IPS-NIHi7 (cell line): ENCODE measurements at regions not wholly inside any gene's neighbourhood (a gene's known extent, or its start where the extent isn't known, plus 50 kb on each side); places are given as distances from the start of the nearest gene placed in this dataset.
"Not testable (repeated sequence)": the region's sequence is repeated elsewhere in the genome, so short reads cannot be mapped to it uniquely, and the experiment has no call there.

Experiments
- DNase-seq: peaks from one replicate; pipeline ENCODE4 v3.0.0; 2012; ENCODE audit warnings: mixed read lengths; ENCODE audit errors: extremely low spot score

DNA sequence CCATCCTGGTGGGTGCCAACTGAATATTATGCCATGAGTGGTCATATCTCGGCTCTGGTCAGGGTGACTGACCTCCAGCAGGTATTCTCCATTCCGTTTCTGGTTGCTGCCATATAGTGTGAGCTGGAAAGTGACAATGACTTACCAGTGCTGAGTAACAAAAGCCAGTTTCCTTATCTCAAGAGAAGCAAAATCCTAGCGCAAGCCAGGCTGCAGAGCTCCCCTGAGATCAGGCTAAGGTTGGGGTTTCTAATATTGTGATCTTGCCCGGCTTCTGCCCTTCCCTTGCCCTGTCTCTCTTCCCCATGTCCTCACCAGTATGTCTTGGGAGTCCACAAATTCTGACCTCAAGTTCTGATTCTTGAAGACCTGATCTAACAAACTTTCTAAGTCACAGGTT is 271.3 kb upstream of the SPTLC3 start:
- no peak for DNase-seq

GRCh38 chr20:12737900-12738299 is 270.9 kb upstream of the SPTLC3 start:
- DNase-seq: no peak

GRCh38 chr20:12740647-12741046 is 268.1 kb upstream of the SPTLC3 start:
- DNase-seq: no peak

DNA sequence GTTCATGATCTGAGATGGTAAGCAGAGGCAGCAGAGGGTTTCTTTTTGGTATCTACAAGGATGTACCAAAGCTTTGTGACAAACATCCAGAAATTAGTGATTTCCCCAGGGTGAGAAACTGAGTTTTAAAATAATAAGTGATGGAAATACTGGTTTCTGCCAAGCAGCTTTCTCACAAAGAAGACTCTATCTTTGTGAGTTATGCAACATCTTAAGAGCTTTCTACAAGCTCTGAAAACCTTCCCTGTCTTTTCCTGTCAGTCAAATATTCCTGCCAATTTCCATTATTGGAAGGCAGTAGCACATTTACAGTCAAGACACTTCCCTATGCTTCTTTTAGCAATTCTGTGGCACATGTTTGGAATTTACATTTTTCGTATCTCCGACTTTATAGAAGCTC is 264.7 kb upstream of the SPTLC3 start:
- no peak for DNase-seq

GRCh38 chr20:12748359-12748994 is 260.3 kb upstream of the SPTLC3 start:
- no peak for DNase-seq

DNA sequence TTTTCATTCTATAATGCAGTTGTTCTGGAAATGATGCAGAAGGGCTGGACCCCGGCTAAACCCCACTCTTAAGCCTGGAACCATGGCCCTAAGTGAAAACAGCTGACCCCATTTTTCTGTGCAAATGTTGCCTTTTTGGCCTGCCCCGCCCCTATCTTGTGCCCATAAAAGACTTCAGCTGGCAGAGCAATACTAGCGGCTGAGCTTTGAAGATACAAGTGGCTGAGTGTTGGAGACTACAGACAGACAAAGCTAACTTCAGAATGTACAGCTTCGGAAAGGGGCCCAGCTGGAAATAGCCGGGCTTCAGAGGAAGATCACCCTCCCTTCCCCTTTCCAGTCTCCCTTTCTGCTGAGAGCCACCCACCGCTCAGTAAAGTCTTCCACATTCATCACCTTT is 258.6 kb upstream of the SPTLC3 start:
- DNase-seq: no peak

- DNase-seq: not testable (repeated sequence)
These were observed 255.7 kb upstream of the SPTLC3 start for GRCh38 chr20:12752900-12753693.

DNA sequence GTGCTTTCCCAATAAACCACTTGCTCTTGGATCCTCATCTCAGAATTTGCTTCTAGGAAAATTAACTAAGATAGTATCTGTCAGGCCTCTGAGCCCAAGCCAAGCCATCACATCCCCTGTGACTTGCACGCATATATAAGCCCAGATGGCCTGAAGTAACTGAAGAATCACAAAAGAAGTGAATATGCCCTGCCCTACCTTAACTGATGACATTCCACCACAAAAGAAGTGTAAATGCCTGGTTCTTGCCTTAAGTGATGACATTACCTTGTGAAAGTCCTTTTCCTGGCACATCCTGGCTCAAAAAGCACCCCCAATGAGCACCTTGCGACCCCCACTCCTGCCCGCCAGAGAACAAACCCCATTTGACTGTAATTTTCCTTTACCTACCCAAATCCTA is 255.0 kb upstream of the SPTLC3 start:
- not testable (repeated sequence) for DNase-seq

DNA sequence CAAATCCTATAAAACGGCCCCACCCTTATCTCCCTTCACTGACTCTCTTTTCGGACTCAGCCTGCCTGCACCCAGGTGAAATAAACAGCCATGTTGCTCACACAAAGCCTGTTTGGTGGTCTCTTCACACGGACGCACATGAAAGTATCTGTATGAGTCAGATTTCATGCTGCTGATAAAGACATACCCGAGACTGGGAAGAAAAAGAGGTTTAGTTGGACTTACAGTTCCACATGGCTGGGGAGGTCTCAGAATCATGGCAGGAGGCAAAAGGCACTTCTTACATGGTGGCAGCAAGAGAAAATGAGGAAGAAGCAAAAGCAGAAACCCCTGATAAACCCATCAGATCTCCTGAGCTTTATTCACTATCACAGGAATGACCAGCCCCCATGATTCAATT is 249.3 kb upstream of the SPTLC3 start:
- DNase-seq: not testable (repeated sequence)

DNA sequence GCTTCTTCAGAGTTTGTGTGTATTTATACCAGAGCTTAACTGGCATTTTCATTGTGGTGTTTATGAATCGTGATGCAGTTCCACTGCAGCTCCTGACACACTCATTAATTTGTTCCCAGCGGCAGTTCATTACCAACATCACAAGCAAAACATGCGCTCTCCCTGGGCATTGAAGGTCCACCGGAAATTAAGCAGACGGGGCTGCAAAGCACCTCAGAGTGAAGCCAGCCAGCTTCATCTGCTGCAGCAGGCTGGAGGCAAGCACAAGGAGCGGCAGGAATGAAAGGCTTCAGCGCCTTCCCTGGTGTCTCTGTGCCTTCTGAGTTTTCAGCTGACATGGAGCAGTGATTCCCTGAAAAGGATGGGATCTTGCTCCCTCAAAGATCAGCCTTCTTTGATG is 246.0 kb upstream of the SPTLC3 start:
- no peak for DNase-seq

DNA sequence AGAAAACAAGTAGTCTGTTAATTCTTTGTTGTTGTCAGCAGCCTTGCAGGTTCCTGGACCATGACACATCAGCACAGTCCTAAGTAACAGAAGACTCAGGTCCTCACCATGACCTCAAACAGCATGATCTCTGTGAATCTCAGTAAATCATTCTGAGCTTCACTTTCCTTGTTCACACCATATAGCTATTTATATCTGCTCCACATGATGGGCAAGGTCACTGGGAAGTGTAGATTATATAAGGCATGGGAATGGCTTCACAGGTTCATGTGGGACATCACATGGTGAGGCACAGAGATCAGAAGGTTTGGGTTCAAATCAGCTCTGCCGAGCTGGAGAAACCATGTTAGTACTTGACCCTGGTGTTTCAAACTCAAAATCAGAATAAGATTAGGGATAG is 245.4 kb upstream of the SPTLC3 start:
- DNase-seq: no peak

- no peak for DNase-seq
These were observed 244.7 kb upstream of the SPTLC3 start for GRCh38 chr20:12764053-12764452.

- no peak for DNase-seq
These were observed 243.9 kb upstream of the SPTLC3 start for GRCh38 chr20:12764851-12765250.

- no peak for DNase-seq
These were observed 234.8 kb upstream of the SPTLC3 start for GRCh38 chr20:12773936-12774335.

DNA sequence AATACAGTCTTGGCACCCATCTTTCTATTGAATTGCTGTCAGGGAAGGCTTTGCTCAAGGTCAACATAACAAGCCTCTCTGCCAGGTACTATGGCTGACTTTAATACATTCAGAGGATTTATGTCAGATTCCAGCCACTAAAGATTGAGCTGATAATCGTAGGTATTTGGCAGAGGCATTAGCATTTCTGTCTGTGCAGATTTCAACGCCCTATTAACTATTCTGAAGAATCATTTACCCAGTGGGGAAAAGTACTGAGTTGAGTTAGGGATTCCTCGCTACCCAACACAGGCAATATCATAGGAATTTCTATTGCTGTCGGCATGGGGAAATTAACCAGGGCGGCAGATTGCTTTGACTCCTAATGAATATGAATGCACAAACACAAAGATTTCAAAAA is 233.7 kb upstream of the SPTLC3 start:
- DNase-seq: no peak

- no peak for DNase-seq
These were observed 231.8 kb upstream of the SPTLC3 start for GRCh38 chr20:12777016-12777415.

- DNase-seq: no peak
These were observed 222.5 kb upstream of the SPTLC3 start for GRCh38 chr20:12786276-12786675.

- DNase-seq: no peak
These were observed 220.0 kb upstream of the SPTLC3 start for GRCh38 chr20:12788632-12789299.

DNA sequence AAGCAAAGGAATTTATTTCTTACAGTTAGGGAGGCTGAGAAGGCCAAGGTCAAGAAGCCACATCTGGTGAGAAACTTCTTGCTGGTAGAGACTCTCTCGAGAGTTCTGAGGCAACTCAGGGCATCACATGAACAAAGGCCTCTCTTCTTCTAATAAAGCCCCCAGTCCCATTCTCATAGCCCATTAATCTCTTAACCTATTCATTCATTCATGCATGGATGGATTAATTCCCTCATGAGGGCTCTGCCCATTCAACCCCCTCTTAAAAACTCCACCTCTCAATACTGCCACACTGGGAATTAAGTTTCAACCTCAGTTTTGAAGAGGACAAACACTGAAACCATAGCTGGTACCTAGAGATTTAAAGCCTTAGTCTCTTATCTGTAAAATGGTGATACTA is 217.9 kb upstream of the SPTLC3 start:
- DNase-seq: no peak

GRCh38 chr20:12798286-12798685 is 210.5 kb upstream of the SPTLC3 start:
- DNase-seq: peak; percentile 65

DNA sequence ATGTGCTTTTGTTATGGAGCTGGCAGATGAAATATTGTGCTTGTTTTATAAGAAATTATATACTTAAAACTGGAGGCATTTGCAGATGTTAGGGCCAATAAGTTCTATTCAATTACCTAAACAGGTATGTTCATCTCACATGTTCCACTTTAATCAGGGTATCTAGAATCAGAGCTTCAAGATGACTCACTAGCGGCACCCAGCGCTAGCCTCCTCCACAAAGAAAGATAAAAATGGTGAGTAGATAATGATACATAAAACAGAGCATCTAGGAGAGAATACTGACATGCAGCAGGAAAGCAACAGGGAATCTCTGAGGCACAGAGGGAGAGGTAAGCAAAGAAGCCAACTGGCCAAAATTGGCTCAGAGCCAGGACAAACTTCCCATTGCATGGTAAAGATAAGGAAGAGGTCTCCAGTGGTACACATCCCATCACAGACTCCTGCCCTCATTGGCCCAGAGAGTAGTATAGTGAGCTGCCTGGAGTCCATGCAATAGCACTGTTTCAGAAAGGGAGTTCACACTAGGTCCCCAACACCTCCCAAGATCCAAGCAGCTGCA is 200.7 kb upstream of the SPTLC3 start:
- no peak for DNase-seq

- no peak for DNase-seq
These were observed 193.5 kb upstream of the SPTLC3 start for GRCh38 chr20:12815231-12815768.
